ENCODE measurements at regions not wholly inside any gene's neighbourhood (a gene's known extent, or its start where the extent isn't known, plus 50 kb on each side); places are given as distances from the start of the nearest gene placed in this dataset.

DNA sequence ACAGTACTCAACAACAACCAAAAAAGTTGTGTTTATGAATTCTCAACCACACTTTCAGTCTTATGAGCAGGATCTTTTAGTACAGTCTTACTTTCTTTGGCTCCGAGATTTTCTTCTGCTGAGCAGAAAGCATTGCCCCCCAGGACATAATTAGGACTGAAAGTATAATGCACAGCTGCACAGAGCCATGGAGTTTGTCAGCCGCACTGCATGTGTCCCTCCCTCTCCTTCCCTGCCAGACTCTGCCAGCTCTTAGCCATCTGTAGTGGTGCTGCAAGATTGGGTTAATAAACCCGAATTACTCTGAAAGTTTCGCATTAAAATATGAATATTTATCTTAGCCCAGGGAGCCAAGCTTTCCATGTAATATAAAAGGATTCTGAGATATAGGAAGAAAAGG is 179.6 kb upstream of the PTCHD4 start:
- TF ChIP-seq CTCF (conservative IDR thresholded peaks at IDR 0.05): no peak
- no peak for TF ChIP-seq ZFX (IDR thresholded peaks at IDR 0.05)
- no peak overlapping the region for H3K27ac ChIP-seq

DNA sequence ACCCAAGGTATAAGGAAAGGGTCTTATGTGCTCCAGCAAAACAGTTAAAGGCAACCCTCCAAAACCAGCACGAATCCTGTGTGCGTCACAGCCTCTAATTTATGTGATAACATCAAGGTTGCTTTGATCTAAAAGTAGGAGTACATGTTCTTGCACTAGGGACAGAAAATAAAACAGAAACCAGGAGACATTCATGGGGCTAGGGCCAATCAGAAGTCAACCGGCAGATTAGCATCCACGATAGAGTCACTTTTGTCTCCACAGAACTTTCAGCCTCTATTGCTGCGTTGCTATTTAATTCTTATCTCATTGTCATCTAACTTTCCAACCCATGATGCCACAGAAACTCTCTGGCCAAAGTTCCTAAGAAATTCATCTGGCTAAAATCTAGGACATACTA is 178.8 kb upstream of the PTCHD4 start:
- no peak for TF ChIP-seq CTCF (conservative IDR thresholded peaks at IDR 0.05)
- TF ChIP-seq ZFX (IDR thresholded peaks at IDR 0.05): no peak
- H3K27ac ChIP-seq: no peak overlapping the region

GRCh38 chr6:48281217-48281616 is 170.2 kb upstream of the PTCHD4 start:
- H3K27ac ChIP-seq: no peak overlapping the region
- no peak for TF ChIP-seq CTCF (conservative IDR thresholded peaks at IDR 0.05)
- no peak for TF ChIP-seq ZFX (IDR thresholded peaks at IDR 0.05)

GRCh38 chr6:48280035-48280620 is 169.1 kb upstream of the PTCHD4 start:
- H3K27ac ChIP-seq: no peak overlapping the region
- TF ChIP-seq ZFX (IDR thresholded peaks at IDR 0.05) (no peak), CTCF (conservative IDR thresholded peaks at IDR 0.05) (no peak)

- H3K27ac ChIP-seq: no peak overlapping the region
- TF ChIP-seq ZFX (IDR thresholded peaks at IDR 0.05): no peak
Observed at GRCh38 chr6:48278261-48278660, 167.3 kb upstream of the PTCHD4 start.

- no peak overlapping the region for H3K27ac ChIP-seq
- no peak for TF ChIP-seq ZFX (IDR thresholded peaks at IDR 0.05)
- TF ChIP-seq CTCF (conservative IDR thresholded peaks at IDR 0.05): no peak
Observed at GRCh38 chr6:48272518-48272917, 161.5 kb upstream of the PTCHD4 start.

GRCh38 chr6:48255094-48255493 is 144.1 kb upstream of the PTCHD4 start:
- TF ChIP-seq ZFX (IDR thresholded peaks at IDR 0.05) (no peak), CTCF (conservative IDR thresholded peaks at IDR 0.05) (no peak)

DNA sequence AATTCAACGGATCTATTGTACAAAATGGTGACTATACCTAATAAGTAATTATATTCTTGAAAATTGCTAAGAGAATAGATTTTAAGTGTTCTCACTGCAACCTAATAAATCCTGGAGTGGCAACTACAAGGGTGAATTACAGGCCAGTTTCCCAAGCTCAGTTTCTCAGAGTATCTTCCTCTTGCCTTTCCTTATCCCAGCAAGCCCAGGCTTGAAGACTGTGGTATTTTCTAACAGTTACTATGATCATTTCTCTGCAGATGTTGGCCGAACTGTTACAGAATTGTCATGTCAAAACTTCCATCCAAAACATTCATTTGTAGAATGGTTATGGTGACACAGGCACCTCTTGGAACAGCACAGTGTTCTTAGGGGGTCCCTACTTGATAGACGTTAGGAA is 138.1 kb upstream of the PTCHD4 start:
- TF ChIP-seq CTCF (conservative IDR thresholded peaks at IDR 0.05) (no peak), ZFX (IDR thresholded peaks at IDR 0.05) (no peak)
- no peak overlapping the region for H3K27ac ChIP-seq

More at GRCh38 chr6:48255094-48255493, 144.1 kb upstream of the PTCHD4 start:
- H3K27ac ChIP-seq: no peak overlapping the region

Measured in C4-2B (cell line).